Endodermal cell (in vitro differentiated cells): ENCODE measurements at regions not wholly inside any gene's neighbourhood (a gene's known extent, or its start where the extent isn't known, plus 50 kb on each side); places are given as distances from the start of the nearest gene placed in this dataset.
"Not testable (repeated sequence)": the region's sequence is repeated elsewhere in the genome, so short reads cannot be mapped to it uniquely, and the experiment has no call there.

Experiments used
- DNase-seq: peaks from one replicate; pipeline ENCODE4 v3.0.0-alpha.2; 2017
- H3K27ac ChIP-seq: 2 replicates; pipeline ENCODE4 v1.5.1; 2013; ENCODE audit warnings: mild to moderate bottlenecking, low read depth, low read length, moderate library complexity
- H3K27me3 ChIP-seq: 2 replicates; pipeline ENCODE4 v1.6.1; 2013; ENCODE audit warnings: mild to moderate bottlenecking, low read length, moderate library complexity; ENCODE audit not compliant: insufficient read depth, control insufficient read depth, poor library complexity, severe bottlenecking
- H3K36me3 ChIP-seq: 2 replicates; pipeline ENCODE4 v1.7.0; 2013; ENCODE audit warnings: mild to moderate bottlenecking, low read length, moderate library complexity; ENCODE audit not compliant: control insufficient read depth, insufficient read depth
- H3K4me1 ChIP-seq: one replicate; pipeline ENCODE4 v1.7.0; 2013; ENCODE audit warnings: low read length; ENCODE audit not compliant: control insufficient read depth, insufficient read depth
- H3K4me3 ChIP-seq: 2 replicates; pipeline ENCODE4 v1.5.1; 2013; ENCODE audit warnings: mild to moderate bottlenecking, low read length, moderate library complexity
- H3K9ac ChIP-seq: 2 replicates; pipeline ENCODE4 v1.6.1; 2013; ENCODE audit warnings: mild to moderate bottlenecking, low read length, moderate library complexity; ENCODE audit not compliant: poor library complexity, severe bottlenecking; ENCODE audit errors: extremely low read depth
- H3K9me3 ChIP-seq: 2 replicates; pipeline ENCODE4 v1.6.1; 2013; ENCODE audit warnings: mild to moderate bottlenecking, low read length, moderate library complexity; ENCODE audit not compliant: control insufficient read depth
- H3K27ac Mint-ChIP-seq: 2 replicates; pipeline ENCODE4 v1.8.0; 2020; ENCODE audit warnings: mixed read lengths
- H3K27me3 Mint-ChIP-seq: 2 replicates; pipeline ENCODE4 v1.8.0; 2021; ENCODE audit warnings: mild to moderate bottlenecking, mixed read lengths; ENCODE audit not compliant: insufficient read depth
- H3K36me3 Mint-ChIP-seq: 2 replicates; pipeline ENCODE4 v1.8.0; 2020; ENCODE audit warnings: low read depth, mixed read lengths
- H3K4me1 Mint-ChIP-seq: 2 replicates; pipeline ENCODE4 v1.8.0; 2020; ENCODE audit warnings: mixed read lengths
- H3K4me3 Mint-ChIP-seq: 2 replicates; pipeline ENCODE4 v1.8.0; 2020; ENCODE audit warnings: mild to moderate bottlenecking, moderate library complexity, mixed read lengths
- H3K9me3 Mint-ChIP-seq: 2 replicates; pipeline ENCODE4 v1.8.0; 2020; ENCODE audit warnings: mild to moderate bottlenecking, mixed read lengths
- WGBS, 2 experiments: methylation state at CpG; one replicate each; pipeline versions ENCODE4 v1.1.5 to v1.1.7; 2013; ENCODE audit warnings: missing lambda C conversion rate in 2 of 2, mixed read lengths in 1 of 2; ENCODE audit not compliant: insufficient coverage in 1 of 2, insufficient read length in 1 of 2; 5-methylcytosine and 5-hydroxymethylcytosine counted together
- TF ChIP-seq, protein P1 (sequence below): fragments of 200-600 bp; sonication (generic); conservative IDR thresholded peaks from 2 replicates; pipeline ENCODE4 v1.5.0; 2021; ENCODE audit warnings: antibody characterized with exemption, mild to moderate bottlenecking

DNA sequence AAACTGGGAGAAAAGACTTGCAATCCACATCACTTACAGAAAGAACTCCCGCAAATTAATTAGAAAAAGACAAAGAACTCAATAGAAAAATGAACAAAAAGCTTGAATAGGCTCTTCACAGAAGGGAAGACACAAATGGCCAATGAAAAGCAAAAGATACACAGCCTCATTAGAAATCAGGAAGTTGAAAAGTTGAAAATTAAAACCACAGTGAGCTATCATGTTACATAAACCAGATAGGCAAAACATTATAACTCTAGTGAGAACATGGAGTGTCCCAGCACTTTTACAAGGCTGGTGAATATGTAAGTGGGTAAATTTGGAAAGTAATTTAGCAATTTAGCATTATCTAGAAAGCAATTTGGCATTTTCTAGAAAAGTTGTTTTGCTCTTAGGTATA is 158.4 kb upstream of the RASSF8 start:
- no peak overlapping the region for H3K4me3 Mint-ChIP-seq
- Histone ChIP-seq H3K36me3 (no peaks in the 10 kb centered on the region), H3K27ac (no peak overlapping the region), H3K4me3 (no peak overlapping the region), H3K27me3 (no peaks in the 10 kb centered on the region), H3K9me3 (no peaks in the 10 kb centered on the region), H3K9ac (no peak overlapping the region), H3K4me1 (no peaks in the 10 kb centered on the region)
- peaks cover 5% of the 10 kb centered on the region for H3K9me3 Mint-ChIP-seq
- TF ChIP-seq, protein P1, sequence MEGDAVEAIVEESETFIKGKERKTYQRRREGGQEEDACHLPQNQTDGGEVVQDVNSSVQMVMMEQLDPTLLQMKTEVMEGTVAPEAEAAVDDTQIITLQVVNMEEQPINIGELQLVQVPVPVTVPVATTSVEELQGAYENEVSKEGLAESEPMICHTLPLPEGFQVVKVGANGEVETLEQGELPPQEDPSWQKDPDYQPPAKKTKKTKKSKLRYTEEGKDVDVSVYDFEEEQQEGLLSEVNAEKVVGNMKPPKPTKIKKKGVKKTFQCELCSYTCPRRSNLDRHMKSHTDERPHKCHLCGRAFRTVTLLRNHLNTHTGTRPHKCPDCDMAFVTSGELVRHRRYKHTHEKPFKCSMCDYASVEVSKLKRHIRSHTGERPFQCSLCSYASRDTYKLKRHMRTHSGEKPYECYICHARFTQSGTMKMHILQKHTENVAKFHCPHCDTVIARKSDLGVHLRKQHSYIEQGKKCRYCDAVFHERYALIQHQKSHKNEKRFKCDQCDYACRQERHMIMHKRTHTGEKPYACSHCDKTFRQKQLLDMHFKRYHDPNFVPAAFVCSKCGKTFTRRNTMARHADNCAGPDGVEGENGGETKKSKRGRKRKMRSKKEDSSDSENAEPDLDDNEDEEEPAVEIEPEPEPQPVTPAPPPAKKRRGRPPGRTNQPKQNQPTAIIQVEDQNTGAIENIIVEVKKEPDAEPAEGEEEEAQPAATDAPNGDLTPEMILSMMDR, result no peak
- H3K27ac Mint-ChIP-seq, result no peak overlapping the region
- H3K36me3 Mint-ChIP-seq, result peaks cover 4% of the 10 kb centered on the region
- 100% methylated on average over 1 of the region's 1 CpG; no CpG with 5 or more reads in 1 of the 2 experiments for WGBS, 2 experiments
- H3K27me3 Mint-ChIP-seq, result no peaks in the 10 kb centered on the region
- no peak for DNase-seq
- peaks cover 7% of the 10 kb centered on the region for H3K4me1 Mint-ChIP-seq

DNA sequence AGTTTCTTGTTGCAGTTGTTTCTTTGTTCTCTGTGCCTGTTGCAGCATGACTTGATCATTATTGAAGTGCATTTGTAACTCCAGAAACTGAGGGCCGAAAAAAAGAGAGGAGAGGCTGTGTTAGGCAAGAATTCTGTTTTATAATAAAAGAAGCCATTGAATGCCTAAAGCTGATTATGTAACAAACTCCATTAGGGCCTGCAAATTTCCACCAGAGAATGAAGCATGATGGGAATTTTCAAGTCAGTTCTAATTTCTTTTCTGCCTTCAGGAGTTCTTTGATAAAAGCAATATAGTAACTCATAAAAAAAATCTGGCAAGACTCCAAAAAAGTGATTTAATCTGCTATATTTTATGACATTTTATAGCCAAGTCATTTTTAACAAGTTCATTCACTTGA is 156.7 kb upstream of the RASSF8 start:
- H3K36me3 Mint-ChIP-seq, result peaks cover 4% of the 10 kb centered on the region
- TF ChIP-seq, protein P1, result no peak
- H3K4me3 ChIP-seq, result no peak overlapping the region
- H3K36me3 ChIP-seq, result no peaks in the 10 kb centered on the region
- H3K9me3 Mint-ChIP-seq, result peaks cover 5% of the 10 kb centered on the region
- H3K27me3 ChIP-seq, result no peaks in the 10 kb centered on the region
- H3K4me1 ChIP-seq, result no peaks in the 10 kb centered on the region
- 89 to 100% methylated on average over 1 of the region's 1 CpG for WGBS, 2 experiments
- peaks cover under 1% of the 10 kb centered on the region for H3K4me1 Mint-ChIP-seq
- H3K27ac ChIP-seq, result no peak overlapping the region
- no peak overlapping the region for H3K4me3 Mint-ChIP-seq
- H3K27ac Mint-ChIP-seq, result no peak overlapping the region
- no peak for DNase-seq
- no peak overlapping the region for H3K9ac ChIP-seq
- H3K27me3 Mint-ChIP-seq, result no peaks in the 10 kb centered on the region
- no peaks in the 10 kb centered on the region for H3K9me3 ChIP-seq

DNA sequence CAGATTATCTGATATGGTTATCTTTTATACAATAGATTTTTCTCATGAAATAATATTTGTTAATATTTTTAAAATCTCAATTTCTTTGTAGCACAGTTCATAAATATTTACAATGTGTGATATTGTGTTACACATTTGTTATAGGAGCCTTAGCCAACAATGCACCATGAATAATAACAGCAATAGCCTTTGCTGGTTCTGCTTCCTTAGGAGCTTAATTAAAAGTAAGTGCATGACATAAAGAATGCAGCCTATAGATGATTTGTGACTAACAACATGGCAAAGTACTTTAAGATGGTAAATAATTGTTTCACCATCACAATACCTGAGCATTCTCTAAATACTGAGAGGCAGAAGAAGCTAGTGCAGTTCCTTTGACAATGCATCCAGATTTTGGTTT is 156.3 kb upstream of the RASSF8 start:
- H3K27me3 Mint-ChIP-seq, result no peaks in the 10 kb centered on the region
- H3K9me3 Mint-ChIP-seq, result peaks cover 5% of the 10 kb centered on the region
- no peaks in the 10 kb centered on the region for H3K4me1 Mint-ChIP-seq
- H3K4me3 Mint-ChIP-seq, result no peak overlapping the region
- DNase-seq, result no peak
- H3K36me3 Mint-ChIP-seq, result peaks cover 4% of the 10 kb centered on the region
- H3K4me3 ChIP-seq, result no peak overlapping the region
- H3K27ac Mint-ChIP-seq, result no peak overlapping the region
- no peaks in the 10 kb centered on the region for H3K36me3 ChIP-seq
- H3K27me3 ChIP-seq, result no peaks in the 10 kb centered on the region
- no peak overlapping the region for H3K27ac ChIP-seq
- no peaks in the 10 kb centered on the region for H3K9me3 ChIP-seq
- H3K9ac ChIP-seq, result no peak overlapping the region
- TF ChIP-seq, protein P1, result no peak
- H3K4me1 ChIP-seq, result no peaks in the 10 kb centered on the region

DNA sequence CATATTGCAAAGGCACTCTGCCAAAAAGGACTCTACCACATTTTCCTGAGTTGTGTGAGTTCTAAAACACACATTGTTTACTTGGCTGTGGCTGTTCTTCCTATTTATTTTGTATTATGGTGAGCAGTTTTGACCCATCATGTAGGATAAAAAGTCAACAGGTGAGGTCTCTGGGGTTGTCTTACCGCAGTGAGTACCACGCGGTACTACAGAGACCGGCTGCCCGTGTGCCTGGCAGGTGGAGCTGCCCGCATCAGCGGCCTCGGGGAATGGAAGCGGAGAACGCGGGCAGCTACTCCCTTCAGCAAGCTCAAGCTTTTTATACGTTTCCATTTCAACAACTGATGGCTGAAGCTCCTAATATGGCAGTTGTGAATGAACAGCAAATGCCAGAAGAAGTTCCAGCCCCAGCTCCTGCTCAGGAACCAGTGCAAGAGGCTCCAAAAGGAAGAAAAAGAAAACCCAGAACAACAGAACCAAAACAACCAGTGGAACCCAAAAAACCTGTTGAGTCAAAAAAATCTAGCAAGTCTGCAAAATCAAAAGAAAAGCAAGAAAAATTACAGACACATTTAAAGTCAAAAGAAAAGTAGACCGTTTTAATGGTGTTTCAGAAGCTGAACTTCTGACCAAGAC is 155.3 kb upstream of the RASSF8 start:
- not testable (repeated sequence) for H3K9me3 Mint-ChIP-seq, H3K36me3 ChIP-seq, H3K9me3 ChIP-seq, H3K4me1 Mint-ChIP-seq, H3K4me3 ChIP-seq, H3K27ac ChIP-seq, DNase-seq, H3K27me3 Mint-ChIP-seq, H3K4me1 ChIP-seq, H3K9ac ChIP-seq, H3K27ac Mint-ChIP-seq, H3K36me3 Mint-ChIP-seq, H3K4me3 Mint-ChIP-seq, H3K27me3 ChIP-seq
- WGBS, 2 experiments, result 91 to 94% methylated on average over 9 to 13 of the region's 13 CpGs

GRCh38 chr12:25804286-25804685 is 154.2 kb upstream of the RASSF8 start:
- not testable (repeated sequence) for H3K4me1 Mint-ChIP-seq

More at GRCh38 chr12:25804286-25804685, 154.2 kb upstream of the RASSF8 start:
- not testable (repeated sequence) for H3K27me3 Mint-ChIP-seq, H3K9ac ChIP-seq, H3K9me3 Mint-ChIP-seq, DNase-seq, H3K4me3 Mint-ChIP-seq, H3K4me1 ChIP-seq, H3K36me3 Mint-ChIP-seq, H3K27me3 ChIP-seq, H3K4me3 ChIP-seq, H3K36me3 ChIP-seq, H3K27ac ChIP-seq, H3K27ac Mint-ChIP-seq, H3K9me3 ChIP-seq
- 78 to 83% methylated on average over 2 of the region's 4 CpGs for WGBS, 2 experiments
